ELR (cell line): ENCODE measurements at regions not wholly inside any gene's neighbourhood (a gene's known extent, or its start where the extent isn't known, plus 50 kb on each side); places are given as distances from the start of the nearest gene placed in this dataset.

Experiments
- DNase-seq: peaks from one replicate; pipeline ENCODE4 v3.0.0-alpha.2; 2015; ENCODE audit warnings: low read depth

GRCh38 chr6:3640868-3641267, 110.6 kb downstream of the PXDC1 start:
- DNase-seq: no peak

GRCh38 chr6:3638662-3639061, 112.9 kb downstream of the PXDC1 start:
- DNase-seq: no peak

DNA sequence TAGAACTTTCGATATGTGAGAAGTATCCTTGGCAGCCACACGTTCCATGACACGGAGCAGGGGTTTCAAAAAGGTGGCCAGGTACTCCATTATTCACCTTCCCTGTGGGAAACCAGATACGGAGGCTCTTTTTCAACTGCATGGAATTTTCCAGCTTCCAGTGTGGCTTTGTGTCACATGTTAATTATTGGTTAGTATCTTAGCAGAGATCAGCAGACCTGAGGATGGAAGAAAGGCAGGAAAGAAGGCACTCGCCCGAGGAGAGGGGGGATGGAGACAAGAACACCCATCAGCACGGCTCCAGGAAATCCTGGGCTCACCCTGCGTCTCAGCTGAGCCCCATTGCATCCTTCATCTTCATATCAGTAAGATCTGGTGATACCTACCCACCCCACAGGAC, 115.5 kb downstream of the PXDC1 start:
- DNase-seq: no peak

DNA sequence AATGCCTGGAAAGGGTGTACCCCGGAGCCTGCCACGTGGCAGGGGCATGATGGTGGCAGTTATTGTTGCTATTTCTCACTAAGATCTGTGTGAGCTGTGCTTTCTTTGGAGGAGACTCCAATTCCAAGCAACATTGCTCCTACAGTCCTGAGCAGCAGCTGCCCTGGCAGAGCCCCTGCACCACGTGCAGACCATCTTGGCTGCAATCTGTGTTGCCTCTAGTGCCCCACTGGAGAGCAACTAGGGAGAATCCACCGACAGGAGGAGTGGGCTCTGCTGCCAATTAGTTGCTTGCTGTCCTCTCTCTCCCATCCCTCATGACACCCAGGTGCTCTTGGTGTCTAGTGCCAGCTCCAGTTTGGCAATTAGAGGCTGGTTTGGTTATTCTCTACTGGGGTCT, 116.0 kb downstream of the PXDC1 start:
- DNase-seq: no peak

GRCh38 chr6:3634280-3634816, 117.2 kb downstream of the PXDC1 start:
- no peak for DNase-seq

- DNase-seq: no peak
Observed at GRCh38 chr6:3633711-3634110, 117.8 kb downstream of the PXDC1 start.

GRCh38 chr6:3631877-3632276, 119.6 kb downstream of the PXDC1 start:
- DNase-seq: no peak

- DNase-seq: no peak
Observed at GRCh38 chr6:3631186-3631585, 120.3 kb downstream of the PXDC1 start.

DNA sequence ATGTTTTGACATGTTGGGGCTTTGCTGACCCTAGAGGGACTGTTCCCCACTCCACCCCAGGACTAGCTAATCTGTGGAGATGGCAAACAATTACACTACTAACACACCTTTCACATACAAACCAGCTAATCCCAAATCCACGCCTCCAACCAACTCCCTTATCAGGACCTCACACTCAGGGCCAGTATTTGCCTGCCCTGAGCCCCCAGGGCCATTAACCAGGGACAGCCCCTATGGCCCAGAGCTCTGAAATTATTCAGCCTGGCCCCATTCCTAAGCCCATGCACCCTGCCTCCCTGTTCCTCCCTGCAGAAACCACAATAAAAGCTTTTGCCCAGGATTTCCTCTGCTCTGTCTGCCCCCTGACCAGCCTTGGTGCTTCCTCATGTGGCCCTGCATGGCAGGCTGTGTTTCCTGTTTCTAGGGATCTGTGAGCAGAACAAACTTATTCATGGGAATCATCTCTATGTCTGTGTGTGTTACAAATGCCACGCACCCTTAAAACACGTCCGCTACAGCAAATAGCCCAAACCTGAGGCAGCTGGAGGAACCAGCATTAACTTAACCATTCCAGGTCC, 121.2 kb downstream of the PXDC1 start:
- DNase-seq: no peak

DNA sequence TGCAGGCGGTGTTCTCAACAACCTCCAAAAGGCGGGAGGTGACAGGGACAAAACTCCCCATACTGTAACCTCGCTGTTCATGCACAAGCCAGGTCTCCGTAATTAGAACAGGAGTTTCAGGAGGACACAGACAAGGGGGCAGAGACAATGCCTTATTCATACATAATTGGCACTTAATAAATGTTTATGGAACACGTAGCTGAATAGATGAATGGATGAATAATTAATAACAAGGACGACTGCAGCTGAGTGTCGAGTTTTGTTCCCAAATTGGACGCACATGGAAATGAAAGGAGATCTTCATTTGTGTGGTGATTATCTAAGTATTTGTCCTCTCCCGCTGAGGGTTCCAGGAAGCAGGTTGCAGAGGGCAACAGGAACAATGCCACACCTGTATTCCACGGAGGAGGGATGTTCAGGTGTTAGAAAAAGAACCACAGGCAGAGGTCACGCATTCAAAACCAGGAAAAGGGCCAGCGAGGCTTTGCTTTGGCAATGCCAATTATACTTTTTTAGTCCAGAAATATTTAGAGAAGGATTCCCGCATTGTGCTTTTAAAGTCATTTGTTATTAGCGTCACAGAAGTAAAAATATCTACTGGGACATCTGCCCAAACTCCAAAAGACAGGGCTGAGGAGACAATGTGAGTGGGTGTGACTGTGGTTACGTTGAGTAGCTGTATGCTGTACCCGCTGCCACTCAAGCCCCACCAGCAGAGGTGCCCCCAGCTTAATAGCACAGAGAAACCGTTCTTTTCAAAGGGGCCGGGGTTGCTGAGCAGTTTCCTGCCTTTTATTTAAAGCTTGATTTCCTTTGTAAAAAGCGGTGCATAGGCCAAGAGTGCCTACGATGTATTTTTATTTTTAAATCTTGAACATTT, 123.3 kb downstream of the PXDC1 start:
- no peak for DNase-seq

DNA sequence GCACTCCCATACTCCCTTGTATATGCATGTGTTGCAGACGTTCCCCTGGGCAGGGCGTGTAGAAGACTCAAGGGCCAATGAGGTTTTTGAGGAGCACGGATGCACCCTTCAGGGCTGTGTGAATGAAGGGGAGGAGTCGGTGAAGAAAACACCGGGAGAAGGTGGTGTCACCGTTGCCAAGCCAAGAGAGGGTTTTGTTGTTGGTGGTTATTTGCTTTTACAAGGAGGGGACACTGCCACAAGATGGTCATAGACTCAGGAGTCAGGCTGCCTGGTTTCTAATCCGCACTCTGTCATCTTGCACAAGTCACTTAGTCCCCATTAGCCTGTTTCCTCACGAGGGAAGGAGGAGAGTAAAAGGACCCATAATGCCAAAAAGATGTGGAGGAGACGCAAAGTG, 124.0 kb downstream of the PXDC1 start:
- no peak for DNase-seq

GRCh38 chr6:3625980-3626563, 125.4 kb downstream of the PXDC1 start:
- DNase-seq: no peak

DNA sequence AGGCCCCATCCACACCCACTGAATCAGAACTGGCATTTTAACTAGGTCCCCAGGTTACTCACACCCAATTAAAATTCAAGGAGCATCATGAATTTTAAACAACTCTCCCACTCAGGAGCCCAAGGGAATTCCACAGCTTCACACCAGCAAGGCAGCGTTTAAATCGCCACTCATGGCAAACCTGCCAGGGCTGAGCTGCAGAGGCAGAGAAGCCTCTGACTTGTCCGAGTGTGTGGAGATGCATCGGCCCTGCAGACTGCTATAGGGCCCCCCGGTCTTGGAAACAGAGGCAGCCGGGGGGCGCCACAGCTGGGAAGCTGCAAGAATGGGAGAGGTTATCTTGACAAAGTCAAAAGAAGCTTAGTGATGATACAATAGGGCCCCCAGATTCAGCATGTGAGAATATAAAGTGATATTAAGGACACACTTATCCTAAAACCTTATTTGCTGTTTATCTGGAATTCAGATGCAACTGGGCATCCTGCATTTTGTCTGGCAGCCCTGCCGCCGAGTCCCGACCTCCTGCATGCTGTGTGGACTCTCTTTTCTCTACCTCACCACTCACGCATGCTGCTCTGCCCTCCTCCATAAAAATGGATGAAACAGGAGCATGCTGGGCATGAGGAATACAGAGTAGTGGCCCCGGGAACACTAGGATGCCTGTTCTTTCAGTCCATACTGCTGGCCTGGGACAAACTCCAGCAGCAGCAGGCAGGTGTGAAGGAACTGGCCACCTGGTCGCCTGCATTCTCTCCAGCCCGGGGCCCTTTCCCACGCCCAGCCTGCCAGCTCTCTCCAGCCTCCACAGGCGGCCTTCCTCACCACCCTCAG, 126.1 kb downstream of the PXDC1 start:
- DNase-seq: no peak

- no peak for DNase-seq
Observed at GRCh38 chr6:3624250-3625136, 127.0 kb downstream of the PXDC1 start.

DNA sequence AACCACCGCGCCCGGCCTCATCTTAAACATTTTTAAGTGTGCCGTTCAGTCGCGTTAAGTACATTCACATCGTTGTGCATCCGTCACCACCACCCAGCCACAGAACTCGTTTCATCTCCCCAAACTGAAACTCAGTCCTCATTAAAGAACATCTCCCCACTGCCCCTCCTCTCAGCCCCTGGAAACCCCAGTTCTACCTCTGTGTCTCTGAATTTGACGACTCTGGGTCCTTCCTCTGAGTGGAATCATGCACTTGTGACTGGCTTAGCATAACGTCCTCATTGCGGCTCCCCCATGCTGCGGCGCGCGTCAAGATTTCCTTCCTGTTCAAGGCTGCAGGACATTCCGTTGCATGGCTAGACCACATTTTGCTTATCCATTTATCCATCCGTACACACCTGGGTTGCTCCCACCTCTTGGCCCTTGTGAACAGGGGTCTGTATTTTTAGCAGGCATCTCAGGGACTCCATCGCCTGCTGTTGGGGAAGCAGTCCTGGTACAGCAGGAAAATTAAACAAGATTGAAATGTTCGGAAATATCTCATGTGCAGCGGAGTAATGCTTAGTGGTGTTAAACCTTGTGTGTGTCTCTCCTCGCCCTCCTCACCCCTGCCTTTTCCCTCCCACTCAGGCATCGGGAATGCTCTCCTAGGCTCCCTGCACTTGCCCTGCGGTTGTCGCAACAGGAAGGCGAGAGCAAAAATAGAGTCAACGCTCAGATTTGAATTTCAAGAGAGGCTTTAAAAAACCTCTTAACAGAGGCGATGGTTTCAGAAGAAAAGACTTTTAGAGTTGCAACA, 127.9 kb downstream of the PXDC1 start:
- DNase-seq: no peak

GRCh38 chr6:3621411-3621810, 130.1 kb downstream of the PXDC1 start:
- DNase-seq: no peak

DNA sequence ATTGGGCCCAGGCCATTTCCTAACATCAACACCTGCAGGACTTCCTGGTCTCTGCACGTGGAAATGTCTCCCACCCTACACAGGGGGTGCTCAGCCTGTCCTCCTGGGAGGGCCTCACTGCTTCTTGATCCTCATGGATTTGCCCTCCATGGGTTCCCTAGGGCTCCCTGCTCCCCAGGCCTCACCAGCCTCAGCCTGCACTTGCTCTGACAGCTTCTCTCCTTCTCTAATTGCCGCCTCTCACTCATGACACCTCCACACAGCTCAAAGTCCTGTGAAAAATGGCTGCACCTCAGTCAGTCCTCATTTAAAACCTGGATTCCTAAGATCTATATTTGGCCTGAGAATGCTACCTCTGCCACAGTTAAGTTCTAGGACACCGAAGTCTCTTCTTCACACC, 130.6 kb downstream of the PXDC1 start:
- DNase-seq: no peak

DNA sequence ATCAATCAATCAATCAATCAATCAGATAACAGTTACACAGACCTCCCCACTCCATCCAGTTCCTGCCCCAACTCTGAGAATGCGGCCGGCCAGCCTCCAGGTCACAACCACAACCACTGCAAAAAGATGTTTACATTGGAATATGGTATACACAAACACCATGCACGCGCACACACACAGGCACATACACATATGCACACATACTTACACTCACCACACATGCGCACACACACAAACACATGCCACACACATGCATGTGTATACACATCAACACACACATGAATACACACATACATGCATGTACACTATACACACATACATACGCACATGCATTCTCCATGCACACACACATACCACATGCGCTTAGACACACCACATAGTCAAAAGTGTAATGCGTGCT, 131.1 kb downstream of the PXDC1 start:
- no peak for DNase-seq

DNA sequence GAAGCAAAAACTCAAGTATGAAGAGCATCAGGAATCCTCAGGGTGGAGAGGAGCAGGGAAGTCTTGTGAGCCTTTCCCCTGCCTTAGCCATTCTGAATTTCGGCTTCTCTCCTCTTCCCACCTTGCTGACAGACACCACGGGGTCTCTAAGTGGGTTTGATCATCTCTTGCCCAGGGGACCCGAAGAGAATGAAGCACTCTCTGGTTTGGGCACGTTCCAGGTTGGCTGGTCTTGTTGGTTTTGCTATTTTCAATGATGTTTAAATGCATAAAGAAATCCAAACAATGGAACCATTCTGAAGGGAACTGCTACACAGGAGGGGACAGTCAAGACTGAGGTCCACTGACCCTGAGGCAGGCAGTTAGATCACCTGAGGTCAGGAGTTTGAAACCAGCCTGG, 131.7 kb downstream of the PXDC1 start:
- no peak for DNase-seq

GRCh38 chr6:3619201-3619600, 132.3 kb downstream of the PXDC1 start:
- DNase-seq: no peak
